Esophagus muscularis mucosa (tissue), 4 donors: ENCODE measurements at regions not wholly inside any gene's neighbourhood (a gene's known extent, or its start where the extent isn't known, plus 50 kb on each side); places are given as distances from the start of the nearest gene placed in this dataset.
"Not testable (repeated sequence)": the region's sequence is repeated elsewhere in the genome, so short reads cannot be mapped to it uniquely, and the experiment has no call there.

Experiments used
- EP300 ChIP-seq: sonication (generic); formaldehyde crosslinking; IDR thresholded peaks from one replicate; pipeline ENCODE4 v1.6.1; 2017; ENCODE audit warnings: antibody characterized with exemption
- POLR2A ChIP-seq: fragments of 450-650 bp; IDR thresholded peaks from one replicate; pipeline ENCODE4 v1.6.1; 2017; ENCODE audit warnings: antibody characterized with exemption, moderate library complexity, mild to moderate bottlenecking, low read depth
- POLR2AphosphoS5 ChIP-seq, 2 donors: sonication (generic); formaldehyde crosslinking; IDR thresholded peaks; one replicate each; pipeline ENCODE4 v1.6.1; 2017; ENCODE audit warnings: antibody characterized with exemption in 2 of 2
- TF ChIP-seq, protein P1 (sequence below), 3 experiments: fragments of 200-600 bp in 2 of 3; fragments of 450-650 bp in 1 of 3; sonication (generic) in 2 of 3; IDR thresholded peaks; one replicate each; pipeline ENCODE4 v1.5.1; 2017 to 2019; ENCODE audit warnings: antibody characterized with exemption in 3 of 3, mild to moderate bottlenecking in 2 of 3, moderate library complexity in 1 of 3

DNA sequence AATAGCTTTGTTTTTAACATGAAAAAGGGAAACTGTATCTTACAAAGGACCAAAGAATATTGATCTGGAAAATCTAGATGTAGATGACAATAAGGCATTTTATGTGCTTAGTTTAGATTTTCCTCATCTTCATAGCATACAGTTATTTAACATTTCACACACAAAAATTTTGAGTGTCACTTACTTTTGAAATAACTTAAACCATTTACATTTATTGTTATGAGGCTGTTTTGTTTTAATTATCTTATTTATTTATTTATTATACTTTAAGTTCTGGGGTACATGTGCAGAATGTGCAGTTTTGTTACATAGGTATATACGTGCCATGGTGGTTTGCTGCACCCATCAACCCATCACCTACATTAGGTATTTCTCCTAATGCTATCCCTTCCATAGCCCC, 1042.9 kb upstream of the NOVA1 start:
- not testable (repeated sequence) for TF ChIP-seq POLR2A; EP300; POLR2AphosphoS5 (IDR thresholded peaks at IDR 0.05)
- TF ChIP-seq, protein P1, sequence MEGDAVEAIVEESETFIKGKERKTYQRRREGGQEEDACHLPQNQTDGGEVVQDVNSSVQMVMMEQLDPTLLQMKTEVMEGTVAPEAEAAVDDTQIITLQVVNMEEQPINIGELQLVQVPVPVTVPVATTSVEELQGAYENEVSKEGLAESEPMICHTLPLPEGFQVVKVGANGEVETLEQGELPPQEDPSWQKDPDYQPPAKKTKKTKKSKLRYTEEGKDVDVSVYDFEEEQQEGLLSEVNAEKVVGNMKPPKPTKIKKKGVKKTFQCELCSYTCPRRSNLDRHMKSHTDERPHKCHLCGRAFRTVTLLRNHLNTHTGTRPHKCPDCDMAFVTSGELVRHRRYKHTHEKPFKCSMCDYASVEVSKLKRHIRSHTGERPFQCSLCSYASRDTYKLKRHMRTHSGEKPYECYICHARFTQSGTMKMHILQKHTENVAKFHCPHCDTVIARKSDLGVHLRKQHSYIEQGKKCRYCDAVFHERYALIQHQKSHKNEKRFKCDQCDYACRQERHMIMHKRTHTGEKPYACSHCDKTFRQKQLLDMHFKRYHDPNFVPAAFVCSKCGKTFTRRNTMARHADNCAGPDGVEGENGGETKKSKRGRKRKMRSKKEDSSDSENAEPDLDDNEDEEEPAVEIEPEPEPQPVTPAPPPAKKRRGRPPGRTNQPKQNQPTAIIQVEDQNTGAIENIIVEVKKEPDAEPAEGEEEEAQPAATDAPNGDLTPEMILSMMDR (IDR thresholded peaks at IDR 0.05), result not testable (repeated sequence)
